ENCODE measurements at regions not wholly inside any gene's neighbourhood (a gene's known extent, or its start where the extent isn't known, plus 50 kb on each side); places are given as distances from the start of the nearest gene placed in this dataset.
"Not testable (repeated sequence)": the region's sequence is repeated elsewhere in the genome, so short reads cannot be mapped to it uniquely, and the experiment has no call there.

GRCh38 chr2:39933196-39933595 is 154.1 kb upstream of the THUMPD2 start:
- Mint-ChIP-seq H3K27ac (no peak overlapping the region), H3K36me3 (peaks cover 40% of the 10 kb centered on the region), H3K9me3 (ENCODE audit: low read depth) (peaks cover 3% of the 10 kb centered on the region), H3K27me3 (peaks cover 4% of the 10 kb centered on the region), H3K4me1 (peaks cover 25% of the 10 kb centered on the region), H3K4me3 (no peak overlapping the region)
- no peak for DNase-seq
- no peak for ATAC-seq
- CTCF ChIA-PET: no interaction called here

GRCh38 chr2:39932198-39932597 is 153.1 kb upstream of the THUMPD2 start:
- Mint-ChIP-seq H3K36me3 (peaks cover 39% of the 10 kb centered on the region), H3K27ac (no peak overlapping the region), H3K4me3 (no peak overlapping the region), H3K27me3 (peaks cover 4% of the 10 kb centered on the region), H3K9me3 (ENCODE audit: low read depth) (peaks cover 3% of the 10 kb centered on the region), H3K4me1 (peaks cover 15% of the 10 kb centered on the region)
- CTCF ChIA-PET: no interaction called here
- no peak for ATAC-seq
- DNase-seq: no peak

- H3K36me3 Mint-ChIP-seq: peaks cover 35% of the 10 kb centered on the region
Observed at GRCh38 chr2:39930175-39930917, 151.3 kb upstream of the THUMPD2 start.

GRCh38 chr2:39929531-39929930 is 150.5 kb upstream of the THUMPD2 start:
- Mint-ChIP-seq H3K4me3 (no peak overlapping the region), H3K9me3 (ENCODE audit: low read depth) (peaks cover 3% of the 10 kb centered on the region), H3K36me3 (peaks cover 32% of the 10 kb centered on the region), H3K27me3 (peaks cover 6% of the 10 kb centered on the region), H3K27ac (no peak overlapping the region), H3K4me1 (no peaks in the 10 kb centered on the region)
- CTCF ChIA-PET: no interaction called here
- ATAC-seq (no peak), DNase-seq (no peak)

More at GRCh38 chr2:39930175-39930917, 151.3 kb upstream of the THUMPD2 start:
- Mint-ChIP-seq H3K4me3 (no peak overlapping the region), H3K9me3 (ENCODE audit: low read depth) (peaks cover 3% of the 10 kb centered on the region), H3K4me1 (peaks cover 4% of the 10 kb centered on the region), H3K27me3 (peaks cover 6% of the 10 kb centered on the region), H3K27ac (no peak overlapping the region)
- CTCF ChIA-PET: no interaction called here
- no peak for ATAC-seq
- no peak for DNase-seq

GRCh38 chr2:39925312-39925711 is 146.3 kb upstream of the THUMPD2 start:
- Mint-ChIP-seq H3K27me3 (peaks cover 3% of the 10 kb centered on the region), H3K4me3 (no peak overlapping the region), H3K27ac (no peak overlapping the region), H3K9me3 (ENCODE audit: low read depth) (peaks cover 3% of the 10 kb centered on the region), H3K4me1 (peaks cover 26% of the 10 kb centered on the region), H3K36me3 (peaks cover 13% of the 10 kb centered on the region)
- ATAC-seq (no peak), DNase-seq (no peak)
- CTCF ChIA-PET: no interaction called here

- peaks cover 6% of the 10 kb centered on the region for H3K27me3 Mint-ChIP-seq
- H3K4me3 Mint-ChIP-seq: no peak overlapping the region
- H3K4me1 Mint-ChIP-seq: peaks cover 45% of the 10 kb centered on the region
- H3K9me3 Mint-ChIP-seq (ENCODE audit: low read depth): no peaks in the 10 kb centered on the region
- DNase-seq (no peak), ATAC-seq (no peak)
- CTCF ChIA-PET: interaction anchor here (1.2 kb wide), 1 partner anchor 10 kb away, joined by 4 read pairs; no protein-coding TSS in a partner anchor
- H3K27ac Mint-ChIP-seq: no peak overlapping the region
- peaks cover 8% of the 10 kb centered on the region for H3K36me3 Mint-ChIP-seq
Observed at GRCh38 chr2:39923455-39923854, 144.4 kb upstream of the THUMPD2 start.

GRCh38 chr2:39922679-39923405 is 143.8 kb upstream of the THUMPD2 start:
- CTCF ChIA-PET: interaction anchor here (1.2 to 1.3 kb wide), 1 partner anchor 9 kb away, joined by 4 to 5 read pairs; no protein-coding TSS in a partner anchor
- ATAC-seq: no peak
- H3K36me3 Mint-ChIP-seq: peaks cover 8% of the 10 kb centered on the region
- no peaks in the 10 kb centered on the region for H3K9me3 Mint-ChIP-seq (ENCODE audit: low read depth)
- H3K4me3 Mint-ChIP-seq: no peak overlapping the region
- peaks cover 7% of the 10 kb centered on the region for H3K27me3 Mint-ChIP-seq
- peaks cover 51% of the 10 kb centered on the region for H3K4me1 Mint-ChIP-seq
- no peak for DNase-seq
- no peak overlapping the region for H3K27ac Mint-ChIP-seq

- CTCF ChIA-PET: interaction anchor here (1.0 kb wide), 1 partner anchor 22 kb away, joined by 3 read pairs; no protein-coding TSS in a partner anchor
- H3K4me3 Mint-ChIP-seq: peak overlapping the region; percentile 61
- peak; percentile 50 for ATAC-seq
Observed at GRCh38 chr2:39920307-39920801, 141.3 kb upstream of the THUMPD2 start.

GRCh38 chr2:39919511-39920306 is 140.7 kb upstream of the THUMPD2 start:
- Mint-ChIP-seq H3K36me3 (peaks cover 3% of the 10 kb centered on the region), H3K4me3 (peak overlapping the region; percentile 61), H3K9me3 (ENCODE audit: low read depth) (no peaks in the 10 kb centered on the region), H3K4me1 (peaks cover 56% of the 10 kb centered on the region), H3K27ac (peak overlapping the region; percentile 79), H3K27me3 (peaks cover 5% of the 10 kb centered on the region)
- ATAC-seq (peak; percentile 87), DNase-seq (peak; percentile 67)
- CTCF ChIA-PET: interaction anchor here (1.0 kb wide), 1 partner anchor 23 kb away, joined by 3 read pairs; no protein-coding TSS in a partner anchor

More at GRCh38 chr2:39920307-39920801, 141.3 kb upstream of the THUMPD2 start:
- H3K36me3 Mint-ChIP-seq: peaks cover 3% of the 10 kb centered on the region
- peaks cover 5% of the 10 kb centered on the region for H3K27me3 Mint-ChIP-seq
- H3K27ac Mint-ChIP-seq: peak overlapping the region; percentile 79
- peaks cover 54% of the 10 kb centered on the region for H3K4me1 Mint-ChIP-seq
- peak; percentile 63 for DNase-seq
- no peaks in the 10 kb centered on the region for H3K9me3 Mint-ChIP-seq (ENCODE audit: low read depth)

- no peaks in the 10 kb centered on the region for H3K9me3 Mint-ChIP-seq (ENCODE audit: low read depth)
- DNase-seq (no peak), ATAC-seq (no peak)
- peaks cover 58% of the 10 kb centered on the region for H3K4me1 Mint-ChIP-seq
- no peak overlapping the region for H3K27ac Mint-ChIP-seq
- peaks cover 5% of the 10 kb centered on the region for H3K27me3 Mint-ChIP-seq
- peaks cover 3% of the 10 kb centered on the region for H3K36me3 Mint-ChIP-seq
- CTCF ChIA-PET: no interaction called here
- H3K4me3 Mint-ChIP-seq: no peak overlapping the region
Observed at GRCh38 chr2:39918886-39919285, 139.8 kb upstream of the THUMPD2 start.

GRCh38 chr2:39917371-39917770 is 138.3 kb upstream of the THUMPD2 start:
- H3K27ac Mint-ChIP-seq; H3K27me3 Mint-ChIP-seq; H3K36me3 Mint-ChIP-seq; CTCF ChIA-PET; H3K4me3 Mint-ChIP-seq; ATAC-seq; DNase-seq; H3K9me3 Mint-ChIP-seq (ENCODE audit: low read depth): not testable (repeated sequence)
- peaks cover 53% of the 10 kb centered on the region for H3K4me1 Mint-ChIP-seq

- CTCF ChIA-PET: interaction anchor here (1.8 to 2.2 kb wide), 2 partner anchors 534 to 640 kb away, joined by 4 to 26 read pairs; no protein-coding TSS in a partner anchor
- no peaks in the 10 kb centered on the region for H3K9me3 Mint-ChIP-seq (ENCODE audit: low read depth)
- no peak for ATAC-seq
- no peak overlapping the region for H3K27ac Mint-ChIP-seq
- DNase-seq: no peak
- H3K36me3 Mint-ChIP-seq: peaks cover 3% of the 10 kb centered on the region
- peaks cover 32% of the 10 kb centered on the region for H3K4me1 Mint-ChIP-seq
- no peak overlapping the region for H3K4me3 Mint-ChIP-seq
- H3K27me3 Mint-ChIP-seq: peaks cover 14% of the 10 kb centered on the region
Observed at GRCh38 chr2:39914949-39915348, 135.9 kb upstream of the THUMPD2 start.
